Neural cell (in vitro differentiated cells): ENCODE measurements at regions not wholly inside any gene's neighbourhood (a gene's known extent, or its start where the extent isn't known, plus 50 kb on each side); places are given as distances from the start of the nearest gene placed in this dataset.

Experiments
- H2AFZ ChIP-seq: fragments of 200-600, 300-800 bp; sonication (generic), shearing (Covaris generic); 2 replicates; pipeline ENCODE4 v1.6.0; 2014; ENCODE audit warnings: low read depth, mild to moderate bottlenecking, antibody characterized with exemption, low read length, moderate library complexity
- H3F3A ChIP-seq: fragments of 200-600 bp; shearing (Covaris generic); 2 replicates; pipeline ENCODE4 v1.6.1; 2016; ENCODE audit warnings: mild to moderate bottlenecking, moderate library complexity, mixed read lengths, antibody characterized with exemption, low read length; ENCODE audit not compliant: insufficient read depth, poor library complexity, severe bottlenecking
- H3K27ac ChIP-seq: fragments of 200-600, 300-800 bp; sonication (generic), shearing (Covaris generic); 2 replicates; pipeline ENCODE4 v1.5.1; 2014; ENCODE audit warnings: mild to moderate bottlenecking, low read length, moderate library complexity
- H3K27me3 ChIP-seq: fragments of 300-800, 200-600 bp; sonication (generic), shearing (Covaris generic); 2 replicates; pipeline ENCODE4 v1.6.0; 2014; ENCODE audit warnings: mild to moderate bottlenecking, low read depth, low read length, moderate library complexity; ENCODE audit not compliant: insufficient read depth
- H3K36me3 ChIP-seq: fragments of 300-800, 200-600 bp; sonication (generic), shearing (Covaris generic); 2 replicates; pipeline ENCODE4 v1.5.1; 2014; ENCODE audit warnings: mild to moderate bottlenecking, antibody characterized with exemption, low read length, moderate library complexity; ENCODE audit not compliant: insufficient read depth
- H3K4me2 ChIP-seq: fragments of 300-800, 200-600 bp; sonication (generic), shearing (Covaris generic); 2 replicates; pipeline ENCODE4 v1.6.0; 2014; ENCODE audit warnings: mild to moderate bottlenecking, low read length
- H3K4me3 ChIP-seq: fragments of 300-800, 200-600 bp; sonication (generic), shearing (Covaris generic); 2 replicates; pipeline ENCODE4 v1.5.1; 2014; ENCODE audit warnings: mild to moderate bottlenecking, low read length, moderate library complexity
- H3K79me2 ChIP-seq: fragments of 200-600 bp; shearing (Covaris generic); replicated peaks from 2 replicates; pipeline ENCODE4 v1.6.0; 2014; ENCODE audit warnings: mild to moderate bottlenecking, low read length, moderate library complexity; ENCODE audit not compliant: insufficient read depth
- H3K9ac ChIP-seq: fragments of 300-800, 200-600 bp; sonication (generic), shearing (Covaris generic); 2 replicates; pipeline ENCODE4 v1.6.1; 2016; ENCODE audit warnings: mild to moderate bottlenecking, low read length, mixed read lengths
- H3K9me2 ChIP-seq: fragments of 200-600 bp; shearing (Covaris generic); 2 replicates; pipeline ENCODE4 v1.6.1; 2016; ENCODE audit warnings: mild to moderate bottlenecking, low read length, mixed read lengths; ENCODE audit not compliant: insufficient read depth
- H3K9me3 ChIP-seq: fragments of 200-600, 300-800 bp; sonication (generic), shearing (Covaris generic); 2 replicates; pipeline ENCODE4 v1.6.1; 2016; ENCODE audit warnings: mild to moderate bottlenecking, mixed run types, low read length, moderate library complexity, mixed read lengths
- H4K20me1 ChIP-seq: fragments of 200-600 bp; shearing (Covaris generic); 2 replicates; pipeline ENCODE4 v1.6.1; 2016; ENCODE audit warnings: mild to moderate bottlenecking, mixed run types; ENCODE audit not compliant: insufficient read depth
- CTCF ChIP-seq: fragments of 450-650 bp; IDR thresholded peaks from 2 replicates; pipeline ENCODE4 v1.5.1; 2014; ENCODE audit warnings: antibody characterized with exemption, mild to moderate bottlenecking, moderate library complexity; ENCODE audit not compliant: poor library complexity, severe bottlenecking
- EP300 ChIP-seq: fragments of 450-650 bp; conservative IDR thresholded peaks from 2 replicates; pipeline ENCODE4 v1.6.1; 2014; ENCODE audit warnings: antibody characterized with exemption, mild to moderate bottlenecking, moderate library complexity; ENCODE audit not compliant: poor library complexity, severe bottlenecking
- EZH2 ChIP-seq: fragments of 200-600, 300-800 bp; shearing (Covaris generic), sonication (generic); IDR thresholded peaks from 2 replicates; pipeline ENCODE4 v1.6.1; 2014; ENCODE audit warnings: antibody characterized with exemption, low read length, borderline replicate concordance, mild to moderate bottlenecking; ENCODE audit not compliant: insufficient read depth, poor library complexity, severe bottlenecking
- MXI1 ChIP-seq: fragments of 450-650 bp; conservative IDR thresholded peaks from 2 replicates; pipeline ENCODE4 v1.6.1; 2014; ENCODE audit warnings: antibody characterized with exemption, mild to moderate bottlenecking; ENCODE audit not compliant: poor library complexity, severe bottlenecking
- POLR2AphosphoS5 ChIP-seq: IDR thresholded peaks from 2 replicates; pipeline ENCODE4 v1.6.1; 2012
- RAD21 ChIP-seq: fragments of 450-650 bp; conservative IDR thresholded peaks from 2 replicates; pipeline ENCODE4 v1.6.1; 2014; ENCODE audit warnings: antibody characterized with exemption, mild to moderate bottlenecking, moderate library complexity
- REST ChIP-seq: IDR thresholded peaks from 2 replicates; pipeline ENCODE4 v1.6.1; 2012; ENCODE audit warnings: borderline replicate concordance
- SMC3 ChIP-seq: fragments of 450-650 bp; conservative IDR thresholded peaks from 2 replicates; pipeline ENCODE4 v1.6.1; 2014; ENCODE audit warnings: antibody characterized with exemption, mild to moderate bottlenecking, moderate library complexity; ENCODE audit not compliant: poor library complexity
- TAF1 ChIP-seq: IDR thresholded peaks from 2 replicates; pipeline ENCODE4 v1.6.1; 2012; ENCODE audit warnings: low read depth

GRCh38 chr4:89446193-89446592 lies 138.6 kb upstream of the GPRIN3 start:
- Histone ChIP-seq H2AFZ (no peak overlapping the region), H3K9me2 (no peaks in the 10 kb centered on the region), H3K27ac (no peak overlapping the region), H3K9ac (no peak overlapping the region), H3K36me3 (no peaks in the 10 kb centered on the region), H3F3A (no peaks in the 10 kb centered on the region), H3K9me3 (no peaks in the 10 kb centered on the region), H3K4me2 (no peak overlapping the region), H3K27me3 (no peaks in the 10 kb centered on the region), H3K79me2 (no peaks in the 10 kb centered on the region), H4K20me1 (no peaks in the 10 kb centered on the region), H3K4me3 (no peak overlapping the region)
- TF ChIP-seq MXI1 = no peak
- TF ChIP-seq EP300 = no peak
- no peak for TF ChIP-seq TAF1
- no peak for TF ChIP-seq EZH2
- no peak for TF ChIP-seq REST
- no peak for TF ChIP-seq RAD21
- no peak for TF ChIP-seq POLR2AphosphoS5
- TF ChIP-seq CTCF = no peak
- TF ChIP-seq SMC3 = no peak

GRCh38 chr4:89439533-89439932 lies 131.9 kb upstream of the GPRIN3 start:
- no peaks in the 10 kb centered on the region for H3K79me2 ChIP-seq
- no peak overlapping the region for H3K4me2 ChIP-seq
- H3F3A ChIP-seq = no peaks in the 10 kb centered on the region
- no peak overlapping the region for H3K9ac ChIP-seq
- H4K20me1 ChIP-seq = no peaks in the 10 kb centered on the region
- no peaks in the 10 kb centered on the region for H3K36me3 ChIP-seq
- H3K9me2 ChIP-seq = no peaks in the 10 kb centered on the region
- no peak for TF ChIP-seq POLR2AphosphoS5
- TF ChIP-seq TAF1 = no peak
- no peak for TF ChIP-seq EP300
- TF ChIP-seq SMC3 = no peak
- TF ChIP-seq MXI1 = no peak
- no peak for TF ChIP-seq REST
- TF ChIP-seq CTCF = no peak
- no peak for TF ChIP-seq RAD21
- no peak for TF ChIP-seq EZH2
- no peaks in the 10 kb centered on the region for H3K9me3 ChIP-seq
- no peak overlapping the region for H3K27ac ChIP-seq
- no peak overlapping the region for H3K4me3 ChIP-seq
- H2AFZ ChIP-seq = no peak overlapping the region
- H3K27me3 ChIP-seq = no peaks in the 10 kb centered on the region
